Heart left ventricle (tissue), 16 donors: ENCODE measurements at regions not wholly inside any gene's neighbourhood (a gene's known extent, or its start where the extent isn't known, plus 50 kb on each side); places are given as distances from the start of the nearest gene placed in this dataset.

Experiments
- ATAC-seq, 4 donors: fragments of 200-7000 bp; cut with Tn5 transposase; one replicate each; pipeline ENCODE4 v1.9.1; 2020 to 2022; ENCODE audit warnings: moderate library complexity in 4 of 4, mild to moderate bottlenecking in 3 of 4, moderate number of reproducible peaks in 1 of 4
- DNase-seq, 5 donors: peaks; one replicate each; pipeline ENCODE4 v3.0.0-alpha.2; 2020
- H3K27ac ChIP-seq, 12 donors: fragments of 200-600 bp; sonication (generic) in 4 of 12; one replicate each; pipeline versions ENCODE4 v1.5.0 to v1.8.0; 2016 to 2022; ENCODE audit warnings: mild to moderate bottlenecking in 2 of 12
- H3K27me3 ChIP-seq, 9 donors: fragments of 200-600 bp; sonication (generic) in 2 of 9; one replicate each; pipeline versions ENCODE4 v1.5.1 to v1.8.0; 2016 to 2022; ENCODE audit warnings: mild to moderate bottlenecking in 3 of 9
- H3K36me3 ChIP-seq, 9 donors: fragments of 200-600 bp; sonication (generic) in 2 of 9; one replicate each; pipeline versions ENCODE4 v1.5.0 to v1.8.0; 2018 to 2022; ENCODE audit warnings: mild to moderate bottlenecking in 2 of 9
- H3K4me1 ChIP-seq, 12 donors: fragments of 200-600 bp; sonication (generic) in 4 of 12; one replicate each; pipeline versions ENCODE4 v1.5.0 to v1.8.0; 2016 to 2022; ENCODE audit warnings: mild to moderate bottlenecking in 3 of 12
- H3K4me3 ChIP-seq, 12 donors: fragments of 200-600 bp; sonication (generic) in 4 of 12; one replicate each; pipeline versions ENCODE4 v1.5.0 to v1.8.0; 2017 to 2022; ENCODE audit warnings: mild to moderate bottlenecking in 9 of 12, moderate library complexity in 4 of 12
- H3K9me3 ChIP-seq, 12 donors: fragments of 200-600 bp; sonication (generic) in 4 of 12; one replicate each; pipeline versions ENCODE4 v1.5.0 to v1.8.0; 2016 to 2022; ENCODE audit warnings: mild to moderate bottlenecking in 1 of 12
- POLR2A ChIP-seq, 2 donors: fragments of 450-650 bp; IDR thresholded peaks; one replicate each; pipeline ENCODE4 v1.6.1; 2017; ENCODE audit warnings: antibody characterized with exemption in 2 of 2, mild to moderate bottlenecking in 2 of 2, moderate library complexity in 2 of 2
- WGBS, 4 donors: extraction: QIAGEN DNeasy Blood & Tissue Kit in 2 of 4; methylation state at CpG; one replicate each; pipeline versions ENCODE4 v1.1.5 to v1.1.7; 2013 to 2018; 5-methylcytosine and 5-hydroxymethylcytosine counted together
- intact Hi-C, 10 donors: fragments of 100-400 bp; cut with DNase I; formaldehyde crosslinking; loops; one replicate each; pipeline versions ENCODE4 v1.11.1 to v1.14.2; 2022
- TF ChIP-seq, protein P1 (sequence below), 12 donors: fragments of 200-600 bp; sonication (generic) in 4 of 12; IDR thresholded peaks; one replicate each; pipeline versions ENCODE4 v1.5.0 to v1.8.0; 2018 to 2022; ENCODE audit warnings: antibody characterized with exemption in 12 of 12, mild to moderate bottlenecking in 5 of 12
- donor health status: ischemic (EF 13 %, LVEDD 7.1; RV severe dilation, severe dysfunction).
- donor health status: healthy with polysubstance abuse.
- donor health status: DM: no; HTN: yes; CAD: no.
- donor health status: DM: no; HTN: no; CAD: no.
- donor health status: ischemic (EF 25% LVEDD 6.9; RV normal size, moderate dysfunction).
- donor health status: ischemic (EF 25% LVEDD 5.7; RV mildly dilated, moderate dysfunction).
- donor health status: healthy.
- donor health status: DM: yes; HTN: yes; CAD: no.
- donor health status: ischemic (EF 35%, LVEDD 5.7; RV mildly dilated, moderate dysfunction).
- donor health status: nonischemic (EF 11% LVEDD 7.7; RV severe dilation, severe dysfunction).
- donor health status: DM: yes; HTN: yes; CAD: no.
- donor health status: PGD.
- donor health status: ischemic (EF 29% LVEDD 5.4; RV normal size, mild dysfunction).
- donor health status: nonischemic (EF 23%, LVEDD 6.1; RV moderate dilation, normal function).

GRCh38 chr1:94644352-94644751 is 102.8 kb upstream of the F3 start:
- 91 to 94% (median 91%) methylated on average over 5 of the region's 5 CpGs for WGBS, 4 donors
- Histone ChIP-seq H3K36me3 (no peaks in the 10 kb centered on the region), H3K27me3 (no peaks in the 10 kb centered on the region), H3K27ac (no peak overlapping the region), H3K9me3 (peaks cover 0 to 6% (median 0%) of the 10 kb centered on the region in 12 donors), H3K4me3 (no peak overlapping the region), H3K4me1 (peaks cover 0 to 8% (median 0%) of the 10 kb centered on the region in 12 donors)
- DNase-seq (no peak), ATAC-seq (no peak)
- TF ChIP-seq, protein P1, sequence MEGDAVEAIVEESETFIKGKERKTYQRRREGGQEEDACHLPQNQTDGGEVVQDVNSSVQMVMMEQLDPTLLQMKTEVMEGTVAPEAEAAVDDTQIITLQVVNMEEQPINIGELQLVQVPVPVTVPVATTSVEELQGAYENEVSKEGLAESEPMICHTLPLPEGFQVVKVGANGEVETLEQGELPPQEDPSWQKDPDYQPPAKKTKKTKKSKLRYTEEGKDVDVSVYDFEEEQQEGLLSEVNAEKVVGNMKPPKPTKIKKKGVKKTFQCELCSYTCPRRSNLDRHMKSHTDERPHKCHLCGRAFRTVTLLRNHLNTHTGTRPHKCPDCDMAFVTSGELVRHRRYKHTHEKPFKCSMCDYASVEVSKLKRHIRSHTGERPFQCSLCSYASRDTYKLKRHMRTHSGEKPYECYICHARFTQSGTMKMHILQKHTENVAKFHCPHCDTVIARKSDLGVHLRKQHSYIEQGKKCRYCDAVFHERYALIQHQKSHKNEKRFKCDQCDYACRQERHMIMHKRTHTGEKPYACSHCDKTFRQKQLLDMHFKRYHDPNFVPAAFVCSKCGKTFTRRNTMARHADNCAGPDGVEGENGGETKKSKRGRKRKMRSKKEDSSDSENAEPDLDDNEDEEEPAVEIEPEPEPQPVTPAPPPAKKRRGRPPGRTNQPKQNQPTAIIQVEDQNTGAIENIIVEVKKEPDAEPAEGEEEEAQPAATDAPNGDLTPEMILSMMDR (IDR thresholded peaks at IDR 0.05), result no peak
- TF ChIP-seq POLR2A (IDR thresholded peaks at IDR 0.05), result no peak
- intact Hi-C loops, result no loop called here

DNA sequence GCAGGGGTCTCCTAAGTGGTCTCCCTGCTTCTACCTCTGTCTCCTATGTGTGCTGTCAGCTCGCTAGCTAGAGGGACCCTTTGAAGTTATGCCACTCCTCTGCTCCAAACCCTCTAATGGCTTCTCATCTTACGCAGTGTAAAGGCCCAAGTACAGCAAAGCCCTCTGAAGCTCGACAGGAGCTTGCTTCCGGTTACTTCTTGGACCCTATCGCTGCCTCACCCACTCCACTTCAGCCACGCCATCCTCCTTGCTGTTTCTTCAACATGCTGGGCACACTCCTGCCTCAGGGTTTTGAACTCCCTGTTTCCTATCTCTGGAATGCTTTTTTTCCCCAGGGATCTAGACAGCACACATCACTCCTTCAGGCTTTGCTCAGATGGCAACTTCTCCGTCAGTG is 102.3 kb upstream of the F3 start:
- no peak for TF ChIP-seq POLR2A (IDR thresholded peaks at IDR 0.05)
- TF ChIP-seq, protein P1 (IDR thresholded peaks at IDR 0.05), result no peak
- intact Hi-C loops, result no loop called here
- H3K9me3 ChIP-seq, result peaks cover 0 to 6% (median 0%) of the 10 kb centered on the region in 12 donors
- no peaks in the 10 kb centered on the region for H3K36me3 ChIP-seq
- DNase-seq (no peak), ATAC-seq (no peak)
- no peak overlapping the region for H3K4me3 ChIP-seq
- WGBS, 4 donors, result 83 to 94% (median 89%) methylated on average over 7 of the region's 7 CpGs
- no peak overlapping the region for H3K27ac ChIP-seq
- H3K4me1 ChIP-seq, result peaks cover 0 to 8% (median 0%) of the 10 kb centered on the region in 12 donors
- H3K27me3 ChIP-seq, result no peaks in the 10 kb centered on the region

- H3K4me3 ChIP-seq, result no peak overlapping the region
- H3K27me3 ChIP-seq, result no peaks in the 10 kb centered on the region
- ATAC-seq, result peak in 1 of 4 donors; percentile 84
- no peak for DNase-seq
- WGBS, 4 donors, result 63 to 90% (median 80%) methylated on average over 6 of the region's 6 CpGs
- intact Hi-C loops, result no loop called here
- H3K4me1 ChIP-seq, result no peaks in the 10 kb centered on the region
- no peaks in the 10 kb centered on the region for H3K36me3 ChIP-seq
- no peak overlapping the region for H3K27ac ChIP-seq
- no peak for TF ChIP-seq POLR2A (IDR thresholded peaks at IDR 0.05)
- TF ChIP-seq, protein P1 (IDR thresholded peaks at IDR 0.05), result no peak
- peaks cover 0 to 6% (median 0%) of the 10 kb centered on the region in 12 donors for H3K9me3 ChIP-seq
These were observed 101.2 kb upstream of the F3 start for GRCh38 chr1:94642617-94643321.

DNA sequence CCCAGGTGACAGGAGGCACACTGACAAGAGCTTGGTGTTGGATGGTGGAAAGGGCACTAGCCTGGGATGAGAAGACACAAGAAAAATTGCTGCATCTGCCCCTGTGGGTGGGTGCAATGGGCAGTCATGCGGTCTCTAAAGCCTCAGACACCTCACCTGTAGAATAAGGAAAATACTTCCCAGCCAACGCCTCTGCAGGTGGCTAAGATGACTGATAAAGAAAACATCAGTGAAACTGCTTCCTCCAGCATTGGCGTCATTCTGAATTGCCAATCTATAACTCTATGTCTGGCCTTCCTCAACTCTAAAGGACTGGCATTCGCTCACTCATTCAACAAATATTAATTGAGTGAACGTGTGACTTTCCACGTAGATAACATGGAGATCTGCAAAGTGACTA is 100.4 kb upstream of the F3 start:
- Histone ChIP-seq H3K4me3 (no peak overlapping the region), H3K36me3 (no peaks in the 10 kb centered on the region), H3K27me3 (no peaks in the 10 kb centered on the region), H3K27ac (no peak overlapping the region), H3K9me3 (peaks cover 0 to 6% (median 0%) of the 10 kb centered on the region in 12 donors), H3K4me1 (no peaks in the 10 kb centered on the region)
- WGBS, 4 donors, result 87 to 92% (median 91%) methylated on average over 6 of the region's 6 CpGs
- ATAC-seq (no peak), DNase-seq (no peak)
- intact Hi-C loops, result no loop called here
- TF ChIP-seq, protein P1 (IDR thresholded peaks at IDR 0.05), result no peak
- no peak for TF ChIP-seq POLR2A (IDR thresholded peaks at IDR 0.05)
